Motor neuron (in vitro differentiated cells): ENCODE measurements at regions not wholly inside any gene's neighbourhood (a gene's known extent, or its start where the extent isn't known, plus 50 kb on each side); places are given as distances from the start of the nearest gene placed in this dataset.

ENCODE experiments used
- ATAC-seq, 8 experiments: fragments of 200-7000 bp; cut with Tn5 transposase; replicated peaks in 6 of 8; 2 replicates each; pipeline ENCODE4 v1.8.0; 2021; ENCODE audit warnings: mild to moderate bottlenecking in 8 of 8, moderate library complexity in 8 of 8
- H3K27ac ChIP-seq, 2 donors: fragments of 250-450 bp; sonication (Bioruptor Pico); 2 replicates each; pipeline ENCODE4 v1.9.0; 2021; ENCODE audit warnings: antibody characterized with exemption in 2 of 2, mild to moderate bottlenecking in 2 of 2, moderate library complexity in 1 of 2
- H3K4me1 ChIP-seq, 2 donors: fragments of 250-450 bp; sonication (Bioruptor Pico); replicated peaks in 1 of 2; 2 replicates each; pipeline ENCODE4 v1.6.1; 2021; ENCODE audit warnings: antibody characterized with exemption in 2 of 2, mild to moderate bottlenecking in 2 of 2, moderate library complexity in 1 of 2
- H3K4me3 ChIP-seq, 5 donors: fragments of 250-450 bp; sonication (Bioruptor Pico); 2 replicates each; pipeline ENCODE4 v1.9.0; 2021; ENCODE audit warnings: antibody characterized with exemption in 5 of 5, mild to moderate bottlenecking in 5 of 5, moderate library complexity in 4 of 5
- WGBS, 10 experiments: fragments of 450-650 bp; shearing (Covaris generic); methylation state at CpG; one replicate each; pipeline ENCODE4 v1.0.0; 2022; 5-methylcytosine and 5-hydroxymethylcytosine counted together
- in situ Hi-C, 9 experiments: fragments of 400-800 bp; cut with MboI; loops; one replicate each; pipeline ENCODE4 v1.15.0; 2021; ENCODE audit warnings: low sequenced_read_pairs in 9 of 9, low pct_unique_long_range_greater_than_20kb in 2 of 9; ENCODE audit not compliant: unreplicated experiment in 9 of 9

- no peak overlapping the region for H3K27ac ChIP-seq
- in situ Hi-C loops = loop anchor here in 3 of 9 experiments (25.0 kb wide), 2 partner anchors 146 to 496 kb away; partner anchors contain the start of gene BMP2 (in 2 of the 3)
- peaks cover 0 to 10% of the 10 kb centered on the region in 2 donors for H3K4me1 ChIP-seq
- WGBS, 10 experiments = 30 to 100% (median 94%) methylated on average over 1 to 3 of the region's 3 CpGs; no CpG with 5 or more reads in 2 of the 10 experiments
- no peak overlapping the region for H3K4me3 ChIP-seq
- ATAC-seq = no peak
These were observed 490.4 kb downstream of the BMP2 start for GRCh38 chr20:7257692-7258466.

- Histone ChIP-seq H3K4me1 (peaks cover 0 to under 1% of the 10 kb centered on the region in 2 donors), H3K4me3 (no peak overlapping the region), H3K27ac (no peak overlapping the region)
- in situ Hi-C loops = loop anchor here in 3 of 9 experiments (25.0 kb wide), 2 partner anchors 151 to 501 kb away; partner anchors contain the start of gene BMP2 (in 2 of the 3)
- ATAC-seq = peak in 5 of 8 experiments; percentile 19 to 91 (median 46)
- WGBS, 10 experiments = 0 to 100% (median 85%) methylated on average over 1 to 2 of the region's 2 CpGs; no CpG with 5 or more reads in 3 of the 10 experiments
These were observed 495.3 kb downstream of the BMP2 start for GRCh38 chr20:7262803-7263202.

- WGBS, 10 experiments = 17 to 100% (median 83%) methylated on average over 1 of the region's 1 CpG; no CpG with 5 or more reads in 5 of the 10 experiments
- no peak for ATAC-seq
- no peak overlapping the region for H3K27ac ChIP-seq
- in situ Hi-C loops = loop anchor here in 3 of 9 experiments (25.0 kb wide), 2 partner anchors 152 to 502 kb away; partner anchors contain the start of gene BMP2 (in 2 of the 3)
- H3K4me3 ChIP-seq = no peak overlapping the region
- H3K4me1 ChIP-seq = no peaks in the 10 kb centered on the region
These were observed 496.7 kb downstream of the BMP2 start for GRCh38 chr20:7264137-7264536.

GRCh38 chr20:7269452-7269851 lies 502.0 kb downstream of the BMP2 start:
- ATAC-seq = no peak
- H3K4me1 ChIP-seq = no peaks in the 10 kb centered on the region
- H3K27ac ChIP-seq = no peak overlapping the region
- no peak overlapping the region for H3K4me3 ChIP-seq
- 10 to 86% (median 64%) methylated on average over 1 to 3 of the region's 4 CpGs; no CpG with 5 or more reads in 3 of the 10 experiments for WGBS, 10 experiments
- in situ Hi-C loops = loop anchor here in 3 of 9 experiments (25.0 kb wide), 2 partner anchors 157 to 507 kb away; partner anchors contain the start of gene BMP2 (in 2 of the 3)

- Histone ChIP-seq H3K4me1 (no peaks in the 10 kb centered on the region), H3K4me3 (no peak overlapping the region), H3K27ac (no peak overlapping the region)
- ATAC-seq = peak in 2 of 8 experiments; percentile 42 to 52
- 0 to 100% (median 43%) methylated on average over 1 of the region's 1 CpG; no CpG with 5 or more reads in 1 of the 10 experiments for WGBS, 10 experiments
- in situ Hi-C loops = loop anchor here in 3 of 9 experiments (25.0 kb wide), 2 partner anchors 160 to 510 kb away; partner anchors contain the start of gene BMP2 (in 2 of the 3)
These were observed 505.0 kb downstream of the BMP2 start for GRCh38 chr20:7272512-7272911.

GRCh38 chr20:7274870-7275269 lies 507.4 kb downstream of the BMP2 start:
- ATAC-seq = peak in 1 of 8 experiments; percentile 43
- Histone ChIP-seq H3K4me1 (no peaks in the 10 kb centered on the region), H3K27ac (no peak overlapping the region), H3K4me3 (no peak overlapping the region)
- in situ Hi-C loops = loop anchor here in 4 of 9 experiments (25.0 kb wide), 2 partner anchors 163 to 513 kb away; partner anchors contain the start of gene BMP2 (in 2 of the 4)

- no peaks in the 10 kb centered on the region for H3K4me1 ChIP-seq
- WGBS, 10 experiments = 17 to 100% (median 83%) methylated on average over 1 to 3 of the region's 3 CpGs; no CpG with 5 or more reads in 3 of the 10 experiments
- no peak overlapping the region for H3K4me3 ChIP-seq
- in situ Hi-C loops = loop anchor here in 1 of 9 experiments (25.0 kb wide), 1 partner anchor 163 kb away; no protein-coding TSS in a partner anchor
- ATAC-seq = no peak
- H3K27ac ChIP-seq = no peak overlapping the region
These were observed 508.3 kb downstream of the BMP2 start for GRCh38 chr20:7275645-7276237.

- Histone ChIP-seq H3K27ac (no peak overlapping the region), H3K4me3 (no peak overlapping the region), H3K4me1 (peaks cover 0 to 3% of the 10 kb centered on the region in 2 donors)
- WGBS, 10 experiments = 0 to 60% (median 15%) methylated on average over 1 to 8 of the region's 9 CpGs
- peak; percentile 86 to 99 (median 96) for ATAC-seq
- in situ Hi-C loops = loop anchor here in 1 of 9 experiments (25.0 kb wide), 1 partner anchor 174 kb away; no protein-coding TSS in a partner anchor
These were observed 518.6 kb downstream of the BMP2 start for GRCh38 chr20:7285918-7286556.

- Histone ChIP-seq H3K27ac (no peak overlapping the region), H3K4me3 (no peak overlapping the region), H3K4me1 (no peaks in the 10 kb centered on the region)
- ATAC-seq = no peak
- in situ Hi-C loops = loop anchor here in 1 of 9 experiments (25.0 kb wide), 1 partner anchor 179 kb away; no protein-coding TSS in a partner anchor
- WGBS, 10 experiments = 0 to 91% (median 70%) methylated on average over 1 to 2 of the region's 2 CpGs; no CpG with 5 or more reads in 3 of the 10 experiments
These were observed 523.9 kb downstream of the BMP2 start for GRCh38 chr20:7291323-7291943.

GRCh38 chr20:7291946-7292345 lies 524.5 kb downstream of the BMP2 start:
- Histone ChIP-seq H3K4me1 (no peaks in the 10 kb centered on the region), H3K4me3 (no peak overlapping the region), H3K27ac (no peak overlapping the region)
- in situ Hi-C loops = loop anchor here in 1 of 9 experiments (25.0 kb wide), 1 partner anchor 180 kb away; no protein-coding TSS in a partner anchor
- ATAC-seq = no peak

- in situ Hi-C loops = loop anchor here in 1 of 9 experiments (25.0 kb wide), 1 partner anchor 183 kb away; no protein-coding TSS in a partner anchor
- WGBS, 10 experiments = 39 to 100% (median 74%) methylated on average over 1 to 6 of the region's 6 CpGs
- no peaks in the 10 kb centered on the region for H3K4me1 ChIP-seq
- no peak overlapping the region for H3K27ac ChIP-seq
- ATAC-seq = no peak
- no peak overlapping the region for H3K4me3 ChIP-seq
These were observed 527.4 kb downstream of the BMP2 start for GRCh38 chr20:7294816-7295360.

GRCh38 chr20:7301807-7302206 lies 534.3 kb downstream of the BMP2 start:
- peaks cover 5 to 8% of the 10 kb centered on the region in 2 donors for H3K4me1 ChIP-seq
- in situ Hi-C loops = no loop called here
- ATAC-seq = no peak
- H3K4me3 ChIP-seq = no peak overlapping the region
- H3K27ac ChIP-seq = no peak overlapping the region
- 31 to 100% (median 81%) methylated on average over 1 to 2 of the region's 2 CpGs for WGBS, 10 experiments
